ENCODE measurements at regions not wholly inside any gene's neighbourhood (a gene's known extent, or its start where the extent isn't known, plus 50 kb on each side); places are given as distances from the start of the nearest gene placed in this dataset.

DNA sequence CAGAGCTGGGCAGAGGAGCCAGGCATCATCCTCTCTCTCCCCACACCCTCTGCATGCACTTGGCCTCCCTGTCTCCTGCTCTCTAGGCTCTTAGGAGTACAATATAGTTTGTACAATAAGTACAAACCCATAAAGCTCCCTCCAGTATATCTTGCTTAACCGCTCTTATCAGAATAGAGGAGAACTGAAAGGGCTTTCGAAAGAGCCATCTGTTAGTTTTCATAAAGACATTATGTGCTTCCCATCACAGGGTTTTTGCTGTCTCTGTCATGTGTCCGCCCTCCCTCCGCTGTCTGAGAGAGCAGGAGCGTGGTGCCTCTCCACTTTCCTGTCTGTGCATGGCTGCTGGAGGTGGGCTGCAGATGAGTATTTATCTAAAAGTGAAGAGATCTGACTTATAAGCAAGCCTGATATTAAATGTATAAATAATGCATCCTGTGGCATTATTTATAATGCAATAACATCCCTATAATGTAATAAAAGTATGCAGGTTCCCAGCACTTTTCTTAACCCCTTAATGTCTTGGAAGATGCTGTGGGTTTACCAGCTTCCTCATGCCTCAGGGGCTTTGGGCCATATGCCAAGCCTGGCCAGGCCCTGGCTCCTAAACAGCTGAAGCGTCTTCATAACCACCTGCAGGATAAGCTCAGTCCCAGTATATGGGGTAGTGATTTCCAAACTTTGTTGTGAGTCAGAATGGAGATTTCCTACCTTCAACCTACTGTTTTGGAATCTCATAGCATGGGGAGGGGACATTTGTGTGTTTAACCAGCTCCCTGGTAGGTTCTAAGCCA is 297.1 kb downstream of the DHX35 start:
- DNase-seq (ENCODE audit: low read depth in 2 of 2, low spot score in 1 of 2): no peak

DNA sequence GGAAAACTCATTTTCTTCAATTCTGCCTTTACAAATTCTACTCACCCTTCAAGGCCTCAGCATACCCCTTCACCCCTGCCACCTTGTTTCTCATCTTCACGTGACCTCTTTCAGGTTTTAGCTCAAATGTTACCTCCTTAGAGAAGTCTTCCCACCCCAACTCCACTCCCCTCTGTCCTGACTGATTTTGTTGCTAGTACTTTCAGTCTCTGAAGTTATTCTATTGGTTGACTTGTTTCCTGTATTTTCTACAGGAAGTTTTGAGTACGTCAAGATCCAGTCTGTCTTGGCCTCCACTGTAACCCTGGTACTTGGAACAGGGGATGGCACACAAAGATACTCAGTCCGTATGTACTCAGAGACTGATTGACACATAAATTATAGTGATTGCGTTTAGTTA is 296.1 kb downstream of the DHX35 start:
- DNase-seq (ENCODE audit: low read depth in 2 of 2, low spot score in 1 of 2): no peak

DNA sequence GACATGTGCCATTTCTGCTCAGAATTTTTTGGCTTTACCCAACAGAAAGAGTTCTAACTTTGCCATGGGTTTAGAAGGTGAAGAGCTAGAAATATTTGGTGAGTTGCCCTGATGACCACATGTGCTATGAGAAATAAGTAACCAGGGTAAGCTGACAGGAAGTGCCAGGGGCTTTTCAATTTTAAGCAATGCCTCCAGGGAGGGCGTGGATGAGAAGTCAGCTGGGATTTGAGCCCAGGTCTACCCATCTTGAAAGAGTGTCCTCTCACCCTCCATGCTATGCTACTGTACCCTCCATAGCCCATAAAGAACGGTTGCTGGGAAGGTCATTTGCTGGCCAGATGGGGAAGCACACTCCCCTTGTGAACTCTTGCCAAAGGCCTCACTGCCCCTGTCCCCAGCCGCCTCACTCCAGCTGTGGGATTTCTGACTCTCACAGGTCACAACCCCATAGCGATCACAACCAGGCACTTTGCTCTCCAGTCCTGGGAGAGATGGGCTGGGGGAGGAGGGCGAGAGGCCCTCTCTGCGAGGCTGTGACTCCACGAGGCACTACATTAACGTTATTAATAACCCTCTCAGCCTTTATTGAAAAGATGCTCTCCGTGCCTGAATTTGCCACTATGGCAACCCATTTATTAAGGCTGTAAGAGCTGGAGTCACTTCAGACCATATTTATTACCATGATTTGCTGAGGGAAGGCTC is 291.1 kb downstream of the DHX35 start:
- DNase-seq (ENCODE audit: low read depth in 2 of 2, low spot score in 1 of 2): no peak

DNA sequence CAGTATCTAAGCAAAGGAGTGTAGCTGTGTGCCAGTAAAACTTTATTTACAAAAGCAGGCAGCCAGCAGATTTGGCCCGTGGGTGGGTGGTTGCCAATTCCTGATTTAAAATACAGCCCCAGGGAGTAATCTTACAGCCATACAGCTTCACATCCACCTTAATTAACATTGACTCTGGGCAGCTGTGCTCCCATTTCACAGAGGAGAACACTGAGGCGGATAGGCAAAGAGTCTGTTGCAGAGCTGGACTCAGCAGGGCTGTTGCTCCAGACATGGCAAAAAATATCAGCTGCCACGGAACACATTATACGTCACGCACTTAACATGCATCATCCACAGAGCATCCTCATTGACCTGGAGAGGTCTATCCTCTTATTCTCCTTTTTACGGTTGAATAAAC is 289.9 kb downstream of the DHX35 start:
- no peak for DNase-seq (ENCODE audit: low read depth in 2 of 2, low spot score in 1 of 2)

DNA sequence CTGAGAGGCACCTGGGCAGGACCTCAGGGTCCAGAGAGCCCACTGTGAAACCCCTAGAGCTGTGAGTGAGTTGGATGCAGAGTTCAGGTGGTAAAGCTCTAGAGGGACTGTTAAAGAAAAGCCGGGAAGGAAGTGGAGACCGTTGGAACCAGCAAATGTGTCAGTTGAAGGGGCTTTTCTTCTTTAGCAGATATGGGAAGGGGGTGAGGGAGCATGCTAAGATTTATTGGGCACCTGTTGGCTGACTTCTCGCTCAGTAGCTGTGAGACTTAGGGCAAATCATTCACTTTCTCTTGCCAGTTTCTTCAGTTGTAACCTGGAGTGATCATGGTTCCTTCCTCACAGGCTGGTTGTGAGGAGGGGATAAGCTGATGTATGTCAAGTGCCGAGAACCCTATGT is 287.7 kb downstream of the DHX35 start:
- DNase-seq (ENCODE audit: low read depth in 2 of 2, low spot score in 1 of 2): no peak

DNA sequence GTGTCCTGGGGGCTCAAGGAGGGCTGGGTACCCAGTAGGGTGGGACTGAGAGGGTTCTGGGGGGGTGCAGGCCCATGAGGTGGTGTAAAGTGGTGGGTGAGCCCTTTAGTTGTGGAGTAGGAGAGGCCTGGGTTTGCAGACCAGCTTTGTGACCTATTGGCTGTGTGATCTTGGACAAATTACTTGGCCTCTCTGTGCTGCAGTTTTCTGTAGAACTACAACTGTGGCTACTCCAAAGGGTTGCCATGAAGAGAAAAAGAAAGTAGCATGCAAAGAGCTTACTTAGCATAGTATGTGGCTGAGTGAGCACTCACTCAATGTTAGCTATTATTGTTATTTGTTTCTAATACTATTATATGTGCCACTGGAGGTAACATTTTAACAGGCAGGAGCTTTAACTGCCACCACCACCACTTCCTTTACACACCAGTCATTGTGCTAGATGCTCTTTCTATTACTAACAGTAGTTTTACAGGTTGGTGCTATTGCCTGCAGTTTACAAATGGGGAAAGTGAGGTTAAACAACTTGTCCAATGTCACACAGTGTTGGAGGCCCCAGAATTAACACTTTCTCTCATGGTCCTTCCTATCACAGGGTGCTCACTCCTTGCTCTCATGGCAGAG is 286.8 kb downstream of the DHX35 start:
- DNase-seq (ENCODE audit: low read depth in 2 of 2, low spot score in 1 of 2): no peak

DNA sequence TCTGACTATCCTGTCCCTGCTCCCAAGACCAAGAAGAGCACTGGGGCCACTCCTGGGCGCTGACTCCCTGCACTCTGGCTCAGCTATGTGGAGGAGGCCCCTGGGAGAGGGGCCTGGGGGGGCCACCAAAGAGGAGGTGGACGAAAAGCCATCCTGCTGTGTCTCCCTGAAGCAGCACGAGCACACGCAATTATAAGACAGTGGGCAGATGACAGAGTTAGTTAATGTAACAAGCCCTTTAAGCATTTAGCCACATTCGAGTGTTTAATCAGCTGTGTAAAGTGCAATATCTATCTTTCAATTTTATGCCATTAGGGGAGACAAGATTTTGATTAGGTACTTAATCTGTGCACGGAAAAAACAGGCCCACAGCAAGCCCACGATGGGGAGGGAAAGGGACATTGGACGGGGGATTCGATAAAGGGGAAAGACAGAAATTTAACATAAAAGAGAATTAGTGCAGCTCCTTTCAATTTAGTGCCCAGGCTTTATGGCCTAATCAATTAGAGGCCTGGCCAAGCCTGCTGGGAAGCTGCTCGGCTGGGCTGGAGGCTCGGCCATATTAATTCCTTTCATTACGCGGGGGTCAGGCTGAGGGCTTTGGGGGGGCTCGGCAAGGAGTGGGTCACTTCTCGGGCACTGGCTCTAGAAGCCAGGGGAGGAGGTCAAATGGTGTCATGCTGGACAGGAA is 286.2 kb downstream of the DHX35 start:
- DNase-seq (ENCODE audit: low read depth in 2 of 2, low spot score in 1 of 2): no peak

DNA sequence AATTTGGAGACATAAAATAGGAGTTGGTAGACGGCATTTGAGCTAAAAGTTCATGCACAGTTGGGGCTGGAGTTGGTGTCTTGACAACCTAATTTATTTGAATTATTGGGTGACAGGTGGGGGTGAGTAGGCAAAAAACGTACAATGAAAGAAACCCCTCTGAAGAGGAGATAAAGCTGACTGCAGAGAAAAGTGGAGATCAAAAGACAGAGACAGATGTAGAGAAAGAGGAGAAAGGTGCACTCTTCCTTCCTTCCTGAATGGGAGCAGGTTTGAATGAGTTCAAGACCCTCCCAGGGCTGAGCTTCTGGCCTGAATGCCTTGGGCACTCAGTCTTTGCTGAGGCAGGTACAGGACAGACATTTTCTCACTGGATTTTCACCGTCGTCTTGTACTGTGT is 284.3 kb downstream of the DHX35 start:
- DNase-seq (ENCODE audit: low read depth in 2 of 2, low spot score in 1 of 2): no peak

DNA sequence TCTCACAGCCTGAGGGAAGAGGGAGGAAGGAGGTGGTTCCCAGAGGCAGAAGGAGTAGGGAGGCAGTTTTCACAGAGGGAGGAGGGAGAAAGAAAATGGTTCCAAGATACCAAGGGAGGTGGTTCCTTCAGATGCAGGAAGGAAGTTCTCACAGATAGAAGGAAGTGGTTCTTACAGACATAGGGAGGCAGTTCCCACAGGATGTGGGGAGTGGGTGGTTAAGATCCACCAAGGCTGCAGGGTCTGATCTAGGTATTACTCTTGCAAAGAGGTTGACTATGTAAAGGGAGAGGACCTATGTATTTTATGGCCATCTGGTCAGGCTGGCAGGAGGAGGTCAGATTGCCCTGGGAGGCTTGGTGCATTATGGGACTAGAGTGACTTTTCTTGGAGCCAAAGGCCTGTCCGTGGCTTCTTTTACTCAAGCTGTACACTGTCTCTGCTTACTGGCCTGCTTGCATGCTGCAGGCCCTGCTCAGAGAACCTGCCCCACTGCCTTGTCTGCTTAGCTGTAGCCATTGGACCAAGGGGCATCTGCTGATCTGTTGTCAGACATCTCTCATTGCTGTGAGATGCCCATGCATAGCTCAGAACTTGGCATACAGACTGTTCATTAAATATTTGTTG is 283.7 kb downstream of the DHX35 start:
- no peak for DNase-seq (ENCODE audit: low read depth in 2 of 2, low spot score in 1 of 2)

DNA sequence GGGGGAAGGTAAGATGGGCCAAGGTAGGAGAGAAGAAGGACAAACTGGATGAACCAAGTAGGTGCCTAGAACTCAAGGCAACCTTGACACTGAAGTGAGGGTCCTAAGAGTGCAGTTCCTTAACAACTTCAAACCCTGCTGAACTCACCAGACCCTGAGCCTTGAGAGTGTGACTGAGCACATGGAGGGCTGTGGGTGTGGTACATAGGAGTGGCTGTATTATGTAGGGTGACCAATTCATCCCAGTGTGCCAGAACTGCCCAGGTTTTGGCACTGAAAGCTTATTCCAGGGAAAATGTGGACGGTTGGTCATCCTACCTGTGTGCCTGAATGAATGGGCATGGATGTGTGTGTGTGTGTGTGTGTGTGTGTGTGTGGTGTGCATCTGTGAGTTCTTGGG is 281.8 kb downstream of the DHX35 start:
- DNase-seq (ENCODE audit: low read depth in 2 of 2, low spot score in 1 of 2): no peak

DNA sequence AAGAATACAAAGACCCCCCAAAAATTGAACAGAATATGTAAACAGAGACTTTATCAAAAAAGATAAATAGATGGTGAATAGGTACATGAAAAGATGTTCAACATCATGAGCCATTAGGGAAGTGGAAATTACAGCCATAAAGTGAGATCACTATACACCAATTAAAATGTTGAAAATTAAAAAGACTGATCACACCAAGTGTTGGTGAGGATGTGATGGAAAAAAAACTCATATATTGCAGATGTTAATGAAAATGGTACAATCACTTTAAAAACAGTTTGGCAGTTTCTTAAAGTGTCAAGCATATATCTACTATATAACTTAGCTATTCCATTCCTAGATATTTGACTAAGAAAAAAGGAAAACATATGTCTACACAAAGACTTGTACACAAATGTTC is 280.5 kb downstream of the DHX35 start:
- DNase-seq (ENCODE audit: low read depth in 2 of 2, low spot score in 1 of 2): no peak

DNA sequence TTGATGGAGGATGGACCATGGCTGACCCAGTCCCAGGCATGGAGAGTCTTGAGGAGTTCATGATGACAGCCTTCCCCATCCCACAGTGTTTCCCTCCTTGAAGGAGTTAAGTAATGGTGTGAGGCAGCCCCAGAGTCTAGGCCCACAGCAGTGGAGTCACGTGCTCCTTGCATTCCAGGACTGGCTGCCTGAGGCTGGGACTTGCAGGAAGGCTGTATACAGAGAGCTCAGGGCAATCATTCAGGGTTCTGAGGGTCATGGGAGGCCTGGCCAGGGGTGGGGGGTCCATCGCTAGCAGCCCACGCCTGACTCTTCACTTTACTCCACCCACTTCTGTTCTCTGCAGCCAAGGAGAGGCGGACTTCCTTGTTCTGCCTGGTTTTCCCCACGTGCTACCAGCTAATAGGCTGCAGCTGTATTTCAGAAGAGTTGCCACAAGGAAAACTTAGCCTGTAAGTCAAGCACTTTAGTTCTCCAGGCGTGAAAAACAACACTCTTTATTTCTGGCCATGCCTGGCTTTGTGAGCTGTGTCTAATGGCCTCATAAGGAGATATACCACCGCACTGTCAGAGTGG is 272.5 kb downstream of the DHX35 start:
- DNase-seq (ENCODE audit: low read depth in 2 of 2, low spot score in 1 of 2): no peak

DNA sequence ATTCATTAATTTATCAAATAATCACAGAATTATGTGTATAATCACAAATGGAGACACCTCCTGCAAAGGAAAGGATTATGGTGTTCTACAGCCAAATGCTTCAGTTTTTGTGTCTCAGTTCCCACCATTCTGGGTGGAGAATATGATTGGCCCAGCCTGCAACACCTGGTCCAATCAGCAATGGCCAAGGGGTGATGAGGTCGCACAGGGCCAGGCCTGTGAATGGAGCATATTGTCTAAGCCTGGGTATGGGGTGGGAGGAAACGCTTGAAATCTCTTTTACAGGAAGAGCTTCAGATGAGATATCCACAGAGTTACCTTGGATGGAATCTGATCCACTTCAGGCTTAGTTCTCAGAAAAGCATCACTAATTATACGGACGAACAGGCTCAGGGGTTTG is 271.6 kb downstream of the DHX35 start:
- no peak for DNase-seq (ENCODE audit: low read depth in 2 of 2, low spot score in 1 of 2)

DNA sequence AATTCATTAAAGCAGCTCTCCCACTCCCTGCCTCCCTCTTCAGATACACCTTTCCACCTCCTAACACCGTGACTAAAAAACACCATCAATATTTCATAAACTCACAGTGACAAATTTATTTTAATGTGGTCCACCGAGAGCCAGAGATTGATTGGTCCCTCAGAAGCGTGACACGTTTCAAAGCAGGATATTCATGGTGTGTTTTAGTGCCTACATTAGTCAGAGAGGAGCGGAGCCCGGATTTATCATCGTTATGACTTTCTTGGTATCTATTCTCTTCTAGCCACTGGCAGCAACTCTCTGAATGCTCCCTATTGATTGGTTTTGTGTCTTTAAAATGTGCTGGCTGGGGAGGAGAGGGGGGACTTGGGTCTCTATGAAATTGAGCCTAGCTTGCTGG is 265.3 kb downstream of the DHX35 start:
- no peak for DNase-seq (ENCODE audit: low read depth in 2 of 2, low spot score in 1 of 2)

DNA sequence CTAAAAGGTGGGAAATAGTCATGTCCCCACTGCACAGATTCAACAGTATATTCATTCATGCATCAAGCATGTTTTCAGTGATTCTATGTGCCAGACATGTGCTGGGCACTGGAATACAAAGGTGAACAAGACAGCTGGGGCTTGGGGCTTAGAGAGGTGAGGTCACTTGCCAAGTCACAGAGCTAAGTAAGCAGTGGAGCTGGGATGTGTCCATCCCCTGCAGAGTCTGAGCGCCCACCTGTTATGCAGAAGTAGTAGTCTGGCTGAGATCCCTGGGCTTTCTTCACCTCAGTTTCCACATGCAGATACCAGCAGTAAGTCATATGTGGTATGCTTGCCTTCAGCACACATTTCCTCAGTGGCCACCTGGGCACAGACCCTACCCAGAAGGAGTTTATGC is 263.8 kb downstream of the DHX35 start:
- no peak for DNase-seq (ENCODE audit: low read depth in 2 of 2, low spot score in 1 of 2)

DNA sequence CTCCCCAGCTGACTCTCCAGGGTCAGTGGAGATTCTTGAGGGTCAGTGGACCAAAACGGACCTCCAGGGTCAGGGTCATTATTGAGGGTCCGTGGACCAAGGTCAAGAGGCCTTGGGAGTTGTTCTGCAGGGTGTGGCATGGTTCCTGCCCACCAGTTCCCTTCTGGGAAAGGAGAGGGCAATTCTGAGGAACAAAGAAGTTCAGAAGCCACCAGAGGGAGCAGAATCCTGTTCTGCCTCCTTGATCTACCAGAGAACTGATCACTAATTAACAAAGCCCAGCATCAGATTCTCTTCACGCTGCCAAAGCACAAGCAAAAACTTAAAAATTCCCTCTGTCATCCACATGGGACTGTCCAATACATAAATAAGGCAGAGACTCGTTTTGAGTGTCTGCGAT is 263.4 kb downstream of the DHX35 start:
- no peak for DNase-seq (ENCODE audit: low read depth in 2 of 2, low spot score in 1 of 2)

DNA sequence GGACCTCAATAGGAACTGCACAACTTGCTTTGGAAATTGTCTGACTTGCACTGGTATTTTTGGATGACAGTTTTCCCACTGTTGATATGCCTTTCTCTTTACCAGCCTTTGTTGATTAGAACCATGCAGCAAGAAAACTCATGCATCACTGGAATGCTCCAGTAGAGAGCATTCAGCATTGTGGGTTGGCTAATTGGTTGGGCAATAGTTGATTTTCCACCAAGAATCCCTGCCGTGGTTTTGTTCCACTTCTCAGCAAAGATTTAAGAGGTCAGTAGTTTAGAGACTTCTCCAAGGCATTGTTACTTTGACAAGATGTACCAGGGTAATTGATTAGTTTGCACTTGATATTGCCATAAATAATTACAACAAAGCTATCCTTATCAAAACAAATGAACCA is 260.0 kb downstream of the DHX35 start:
- no peak for DNase-seq (ENCODE audit: low read depth in 2 of 2, low spot score in 1 of 2)

DNA sequence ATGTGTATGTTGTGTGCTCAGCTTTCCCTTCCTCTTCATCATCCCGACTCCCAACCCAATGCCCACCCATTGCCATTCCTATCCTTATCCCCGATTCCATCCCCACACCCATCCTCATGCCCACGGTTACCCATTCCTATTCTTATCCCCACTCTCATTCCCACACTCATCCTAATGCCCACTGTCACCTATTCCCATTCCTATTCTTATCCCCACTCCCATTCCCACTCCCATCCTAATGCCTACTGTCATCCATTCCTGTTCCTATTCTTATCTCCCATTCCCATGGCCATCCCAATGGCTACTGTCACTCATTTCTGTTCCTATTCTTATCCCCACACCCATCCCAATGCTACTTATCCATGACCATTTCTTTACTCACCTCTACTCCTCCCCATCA is 254.1 kb downstream of the DHX35 start:
- no peak for DNase-seq (ENCODE audit: low read depth in 2 of 2, low spot score in 1 of 2)

DNA sequence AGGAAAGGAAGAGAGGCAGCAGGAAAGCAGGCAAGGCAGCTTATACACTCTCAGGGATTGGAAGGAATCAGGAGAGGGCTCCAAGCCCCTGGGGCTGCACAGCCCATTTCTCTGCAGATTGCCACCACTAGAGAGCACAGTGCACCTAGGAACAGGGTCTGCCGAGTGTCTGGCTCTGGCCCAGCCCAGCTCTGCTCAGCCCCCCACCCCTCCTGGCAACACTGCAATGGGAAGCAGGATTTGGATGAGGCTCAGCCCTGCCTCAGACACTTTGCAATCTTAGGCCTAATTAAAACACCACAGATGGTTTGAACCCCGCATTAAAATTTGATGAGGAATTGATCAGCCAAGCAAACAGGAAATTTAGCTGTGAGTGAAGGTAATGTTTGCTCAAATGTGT is 252.7 kb downstream of the DHX35 start:
- no peak for DNase-seq (ENCODE audit: low read depth in 2 of 2, low spot score in 1 of 2)

DNA sequence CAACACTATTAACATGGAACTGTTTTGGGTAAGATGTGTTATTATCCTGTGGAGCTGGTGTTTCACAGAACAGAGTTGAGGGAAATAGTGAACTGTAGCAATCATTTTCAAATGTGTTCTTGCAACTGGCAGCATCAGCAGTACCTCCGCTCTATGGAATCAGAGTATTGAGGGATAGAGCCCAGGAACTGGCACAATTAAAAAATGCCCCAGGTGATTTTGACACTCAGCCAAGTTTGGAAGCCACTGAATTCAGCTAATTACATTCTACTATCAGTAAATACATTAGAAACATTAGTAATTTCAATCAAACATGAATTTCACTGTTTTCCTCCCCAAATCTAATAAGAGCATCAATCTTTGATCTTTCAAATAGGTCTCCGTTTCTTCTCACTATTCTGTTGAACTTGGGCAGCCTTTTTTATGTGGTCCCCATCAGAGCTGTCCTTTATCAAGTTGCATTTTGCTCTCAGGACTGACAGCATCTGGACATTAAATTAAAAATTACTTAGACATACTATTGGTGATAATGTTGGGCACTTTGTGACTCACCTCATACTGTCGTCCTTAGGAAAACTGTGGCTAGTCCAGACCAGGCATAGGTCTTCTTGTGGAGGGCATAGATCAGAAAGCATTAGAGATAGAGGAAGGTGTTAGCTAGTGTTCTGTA is 251.5 kb downstream of the DHX35 start:
- DNase-seq (ENCODE audit: low read depth in 2 of 2, low spot score in 1 of 2): no peak

All from stimulated activated CD8-positive, alpha-beta memory T cell treated with anti-CD3 and anti-CD28 coated beads, Interleukin-4, amount 100 ng/mL, for 1 hour (primary cell).